CD14-positive monocyte (primary cell): ENCODE measurements at regions not wholly inside any gene's neighbourhood (a gene's known extent, or its start where the extent isn't known, plus 50 kb on each side); places are given as distances from the start of the nearest gene placed in this dataset.

Source experiments
- DNase-seq, 3 donors: peaks; one replicate each; pipeline ENCODE4 v3.0.0-alpha.2; 2011 to 2022
- H2AFZ ChIP-seq: 2 replicates; pipeline ENCODE4 v1.6.0; 2012; ENCODE audit warnings: mild to moderate bottlenecking, low read depth, low read length, inconsistent platforms; ENCODE audit not compliant: insufficient read depth, poor library complexity, severe bottlenecking
- H3K27ac ChIP-seq, 2 donors: 1 replicate in 1 of 2; 2 replicates in 1 of 2; pipeline ENCODE4 v1.5.1; 2012 to 2013; ENCODE audit warnings: low read length in 2 of 2, control low read depth in 1 of 2, inconsistent platforms in 1 of 2, low read depth in 1 of 2, mild to moderate bottlenecking in 1 of 2
- H3K27me3 ChIP-seq, 2 donors: one replicate each; pipeline versions ENCODE4 v1.6.0 to v1.6.1; 2011 to 2013; ENCODE audit warnings: low read length in 2 of 2; ENCODE audit not compliant: control insufficient read depth in 2 of 2, insufficient read depth in 2 of 2
- H3K36me3 ChIP-seq, 2 donors: replicated peaks in 1 of 2; 1 replicate in 1 of 2; 2 replicates in 1 of 2; pipeline versions ENCODE4 v1.5.1 to v1.6.1; 2012 to 2013; ENCODE audit warnings: low read length in 2 of 2, control low read depth in 1 of 2, inconsistent platforms in 1 of 2, mild to moderate bottlenecking in 1 of 2; ENCODE audit not compliant: insufficient read depth in 2 of 2, control insufficient read depth in 1 of 2
- H3K4me1 ChIP-seq, 2 donors: 1 replicate in 1 of 2; 2 replicates in 1 of 2; pipeline versions ENCODE4 v1.5.1 to v1.6.1; 2012 to 2013; ENCODE audit warnings: low read length in 2 of 2, control low read depth in 1 of 2, inconsistent platforms in 1 of 2, mild to moderate bottlenecking in 1 of 2, moderate library complexity in 1 of 2; ENCODE audit not compliant: insufficient read depth in 2 of 2, control insufficient read depth in 1 of 2
- H3K4me2 ChIP-seq: replicated peaks from 2 replicates; pipeline ENCODE3; 2012; ENCODE audit warnings: low read length, moderate library complexity, mild to moderate bottlenecking; ENCODE audit not compliant: poor library complexity, severe bottlenecking; ENCODE audit errors: extremely low read depth
- H3K4me3 ChIP-seq, 3 experiments: fragments of 200-600 bp in 1 of 3; sonication (generic) in 1 of 3; replicated peaks in 1 of 3; 1 replicate in 2 of 3; 2 replicates in 1 of 3; pipeline ENCODE4 v1.5.1; 2011 to 2013; ENCODE audit warnings: low read length in 3 of 3, mild to moderate bottlenecking in 3 of 3, control low read depth in 2 of 3, low read depth in 2 of 3, inconsistent platforms in 1 of 3, moderate library complexity in 1 of 3
- H3K79me2 ChIP-seq: 2 replicates; pipeline ENCODE4 v1.6.0; 2012; ENCODE audit warnings: mild to moderate bottlenecking, control low read depth, inconsistent platforms, low read length, moderate library complexity; ENCODE audit not compliant: insufficient read depth
- H3K9ac ChIP-seq: 2 replicates; pipeline ENCODE4 v1.6.0; 2017; ENCODE audit warnings: low read length, mild to moderate bottlenecking; ENCODE audit not compliant: insufficient read depth, poor library complexity, severe bottlenecking
- H3K9me3 ChIP-seq, 2 donors: replicated peaks in 1 of 2; 1 replicate in 1 of 2; 2 replicates in 1 of 2; pipeline versions ENCODE4 v1.5.1 to v1.6.1; 2012 to 2013; ENCODE audit warnings: low read length in 2 of 2, control low read depth in 1 of 2; ENCODE audit not compliant: control insufficient read depth in 1 of 2, insufficient read depth in 1 of 2
- H4K20me1 ChIP-seq: 2 replicates; pipeline ENCODE4 v1.6.0; 2012; ENCODE audit warnings: mild to moderate bottlenecking, low read length, control low read depth, moderate library complexity; ENCODE audit not compliant: insufficient read depth
- H3K27ac Mint-ChIP-seq, 7 donors: one replicate each; pipeline ENCODE4 v1.8.0; 2020; ENCODE audit warnings: mild to moderate bottlenecking in 7 of 7, mixed read lengths in 7 of 7, moderate library complexity in 6 of 7, inconsistent platforms in 2 of 7
- H3K27me3 Mint-ChIP-seq, 3 donors: one replicate each; pipeline ENCODE4 v1.8.0; 2021 to 2022; ENCODE audit warnings: low read depth in 3 of 3, mild to moderate bottlenecking in 3 of 3, mixed read lengths in 3 of 3, moderate library complexity in 3 of 3, inconsistent platforms in 1 of 3
- H3K36me3 Mint-ChIP-seq, 2 donors: one replicate each; pipeline ENCODE4 v1.8.0; 2020; ENCODE audit warnings: mixed read lengths in 2 of 2, inconsistent platforms in 1 of 2, mild to moderate bottlenecking in 1 of 2
- H3K4me1 Mint-ChIP-seq: one replicate; pipeline ENCODE4 v1.8.0; 2020; ENCODE audit warnings: mild to moderate bottlenecking, mixed read lengths
- H3K4me3 Mint-ChIP-seq, 2 donors: one replicate each; pipeline ENCODE4 v1.8.0; 2020; ENCODE audit warnings: mild to moderate bottlenecking in 2 of 2, mixed read lengths in 2 of 2, moderate library complexity in 1 of 2
- H3K9me3 Mint-ChIP-seq, 7 donors: one replicate each; pipeline ENCODE4 v1.8.0; 2020 to 2022; ENCODE audit warnings: mixed read lengths in 7 of 7, mild to moderate bottlenecking in 6 of 7, moderate library complexity in 6 of 7, inconsistent platforms in 2 of 7
- CTCF ChIP-seq: fragments of 200-600 bp; IDR thresholded peaks from one replicate; pipeline ENCODE4 v1.8.0; 2022; ENCODE audit warnings: antibody characterized with exemption, mild to moderate bottlenecking
- whole genome bisulfite sequencing: methylation state at CpG from one replicate; pipeline ENCODE4 v1.1.5; 2013; ENCODE audit warnings: missing lambda C conversion rate; ENCODE audit not compliant: insufficient coverage; 5-methylcytosine and 5-hydroxymethylcytosine counted together
- intact Hi-C, 2 donors: fragments of 100-400 bp; cut with micrococcal nuclease; formaldehyde crosslinking; loops; one replicate each; pipeline versions ENCODE4 v1.15.0 to v1.15.1; 2023

- no peak overlapping the region for H3K27ac Mint-ChIP-seq
- intact Hi-C loops = no loop called here
Measured at GRCh38 chr12:95415451-95415850, 58.5 kb upstream of the METAP2 start.

DNA sequence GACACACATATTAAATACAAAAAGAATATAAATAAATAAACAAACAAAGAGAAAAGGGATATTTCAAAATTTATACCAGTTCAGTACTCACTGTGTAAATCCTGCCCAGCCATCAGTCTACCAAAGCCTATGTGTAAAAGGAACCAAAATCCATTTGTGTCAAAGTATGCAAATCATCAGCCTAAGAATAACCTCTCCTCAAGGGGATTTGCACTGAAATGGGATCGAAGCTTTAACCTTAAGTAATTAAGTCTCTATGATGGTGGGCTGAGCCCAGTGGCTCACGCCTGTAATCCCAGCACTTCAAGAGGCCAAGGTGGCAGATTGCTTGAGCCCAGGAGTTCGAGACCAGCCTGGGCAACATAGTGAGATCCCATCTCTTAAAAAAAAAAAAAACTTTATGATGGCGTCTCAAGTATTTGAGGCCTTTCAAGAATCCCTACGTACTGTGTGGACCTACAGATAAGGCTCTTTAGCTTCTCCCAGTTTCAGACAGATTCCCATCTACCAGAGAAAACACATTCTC is 57.8 kb upstream of the METAP2 start:
- Histone ChIP-seq H3K36me3 (no peaks in the 10 kb centered on the region), H3K9me3 (no peaks in the 10 kb centered on the region), H3K79me2 (no peaks in the 10 kb centered on the region), H3K27ac (no peak overlapping the region), H3K4me1 (no peaks in the 10 kb centered on the region), H3K4me3 (no peak overlapping the region), H4K20me1 (no peaks in the 10 kb centered on the region), H3K4me2 (no peak overlapping the region), H3K9ac (no peak overlapping the region), H3K27me3 (no peaks in the 10 kb centered on the region), H2AFZ (no peak overlapping the region)
- peaks cover 0 to 6% (median 3%) of the 10 kb centered on the region in 3 donors for H3K27me3 Mint-ChIP-seq
- no peak for DNase-seq
- TF ChIP-seq CTCF = no peak
- H3K27ac Mint-ChIP-seq = no peak overlapping the region
- no peak overlapping the region for H3K4me3 Mint-ChIP-seq
- no peaks in the 10 kb centered on the region for H3K4me1 Mint-ChIP-seq
- intact Hi-C loops = no loop called here
- WGBS = 89% methylated on average over 3 of the region's 5 CpGs
- H3K9me3 Mint-ChIP-seq = peaks cover 0 to 1% (median 0%) of the 10 kb centered on the region in 7 donors
- no peaks in the 10 kb centered on the region for H3K36me3 Mint-ChIP-seq

More at GRCh38 chr12:95415451-95415850, 58.5 kb upstream of the METAP2 start:
- WGBS = no CpG with 5 or more reads among the region's 1 CpG
- Histone ChIP-seq H3K27me3 (no peaks in the 10 kb centered on the region), H3K27ac (no peak overlapping the region), H3K4me2 (no peak overlapping the region), H3K36me3 (no peaks in the 10 kb centered on the region), H2AFZ (no peak overlapping the region), H3K9me3 (no peaks in the 10 kb centered on the region), H3K4me3 (no peak overlapping the region), H3K79me2 (no peaks in the 10 kb centered on the region), H4K20me1 (no peaks in the 10 kb centered on the region), H3K9ac (no peak overlapping the region), H3K4me1 (no peaks in the 10 kb centered on the region)
- Mint-ChIP-seq H3K9me3 (peaks cover 0 to 1% (median 0%) of the 10 kb centered on the region in 7 donors), H3K27me3 (peaks cover 0 to 8% (median 3%) of the 10 kb centered on the region in 3 donors), H3K4me1 (no peaks in the 10 kb centered on the region), H3K36me3 (no peaks in the 10 kb centered on the region), H3K4me3 (no peak overlapping the region)
- TF ChIP-seq CTCF = no peak
- DNase-seq = no peak
